HUES48 (cell line): ENCODE measurements at regions not wholly inside any gene's neighbourhood (a gene's known extent, or its start where the extent isn't known, plus 50 kb on each side); places are given as distances from the start of the nearest gene placed in this dataset.

Experiments used
- H3K27ac ChIP-seq: one replicate; pipeline ENCODE4 v1.7.0; 2013; ENCODE audit warnings: low read depth, low read length, inconsistent platforms
- H3K27me3 ChIP-seq: 2 replicates; pipeline ENCODE4 v1.6.1; 2013; ENCODE audit warnings: mild to moderate bottlenecking, low read length; ENCODE audit not compliant: control insufficient read depth, insufficient read depth
- H3K36me3 ChIP-seq: 2 replicates; pipeline ENCODE4 v1.6.1; 2013; ENCODE audit warnings: low read length; ENCODE audit not compliant: control insufficient read depth, insufficient read depth
- H3K4me1 ChIP-seq: 2 replicates; pipeline ENCODE4 v1.6.1; 2013; ENCODE audit warnings: mild to moderate bottlenecking, low read length; ENCODE audit not compliant: control insufficient read depth, insufficient read depth
- H3K4me3 ChIP-seq: 2 replicates; pipeline ENCODE4 v1.5.1; 2013; ENCODE audit warnings: mild to moderate bottlenecking, low read depth, low read length
- H3K9ac ChIP-seq: 2 replicates; pipeline ENCODE4 v1.6.1; 2013; ENCODE audit warnings: mild to moderate bottlenecking, low read depth, low read length, moderate library complexity
- H3K9me3 ChIP-seq: 2 replicates; pipeline ENCODE4 v1.6.1; 2013; ENCODE audit warnings: low read length; ENCODE audit not compliant: control insufficient read depth, insufficient read depth

DNA sequence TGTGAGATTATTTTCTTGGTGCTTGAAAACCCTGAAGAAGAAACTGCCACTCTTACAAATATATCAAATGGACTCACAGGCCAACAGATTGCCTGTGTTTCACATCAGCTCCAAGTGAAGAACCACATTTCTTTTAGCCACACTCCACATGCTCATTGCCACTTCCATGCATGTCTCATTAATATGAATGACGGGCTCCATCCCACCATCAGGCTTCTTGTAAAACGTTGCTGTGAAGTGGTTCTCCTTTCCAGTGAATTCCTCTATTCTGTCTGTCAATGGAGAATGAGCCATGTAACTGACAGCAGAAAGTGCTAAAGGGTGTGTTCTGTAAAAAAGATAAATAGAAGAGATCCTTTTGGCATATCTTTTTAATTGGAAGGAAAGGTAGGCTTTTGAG is 188.2 kb upstream of the RMST start:
- no peak overlapping the region for H3K27ac ChIP-seq
- no peaks in the 10 kb centered on the region for H3K27me3 ChIP-seq
- H3K4me3 ChIP-seq, result no peak overlapping the region
- no peak overlapping the region for H3K9ac ChIP-seq
- H3K9me3 ChIP-seq, result peaks cover 10% of the 10 kb centered on the region; the same call in 1 of the 2 replicates
- H3K4me1 ChIP-seq, result peaks cover 23% of the 10 kb centered on the region
- H3K36me3 ChIP-seq, result no peaks in the 10 kb centered on the region

DNA sequence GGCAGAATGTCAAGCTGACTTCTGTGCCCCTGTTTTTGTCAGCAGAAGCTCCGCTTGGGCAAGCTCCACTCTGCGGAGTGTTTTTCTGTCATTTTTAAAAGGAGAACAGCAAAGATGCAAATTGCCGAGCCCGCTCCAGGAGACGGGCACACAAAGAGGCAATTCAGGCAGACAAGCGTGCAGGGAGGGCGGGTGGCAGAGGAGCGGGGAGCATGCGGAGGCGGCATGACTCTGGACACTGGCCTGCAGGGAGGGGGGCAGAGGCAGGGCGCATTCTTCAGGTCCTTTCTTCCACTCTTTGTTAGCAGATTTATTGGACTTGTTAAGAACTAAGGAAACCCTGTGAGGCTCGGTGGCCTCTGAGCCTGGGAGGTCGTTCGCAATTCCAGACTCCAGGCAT is 187.3 kb upstream of the RMST start:
- H3K9ac ChIP-seq, result no peak overlapping the region
- H3K4me3 ChIP-seq, result no peak overlapping the region
- H3K36me3 ChIP-seq, result no peaks in the 10 kb centered on the region
- peaks cover 23% of the 10 kb centered on the region for H3K4me1 ChIP-seq
- H3K27ac ChIP-seq, result peak overlapping the region; percentile 23
- H3K9me3 ChIP-seq, result peaks cover 10% of the 10 kb centered on the region; the same call in 1 of the 2 replicates
- no peaks in the 10 kb centered on the region for H3K27me3 ChIP-seq

DNA sequence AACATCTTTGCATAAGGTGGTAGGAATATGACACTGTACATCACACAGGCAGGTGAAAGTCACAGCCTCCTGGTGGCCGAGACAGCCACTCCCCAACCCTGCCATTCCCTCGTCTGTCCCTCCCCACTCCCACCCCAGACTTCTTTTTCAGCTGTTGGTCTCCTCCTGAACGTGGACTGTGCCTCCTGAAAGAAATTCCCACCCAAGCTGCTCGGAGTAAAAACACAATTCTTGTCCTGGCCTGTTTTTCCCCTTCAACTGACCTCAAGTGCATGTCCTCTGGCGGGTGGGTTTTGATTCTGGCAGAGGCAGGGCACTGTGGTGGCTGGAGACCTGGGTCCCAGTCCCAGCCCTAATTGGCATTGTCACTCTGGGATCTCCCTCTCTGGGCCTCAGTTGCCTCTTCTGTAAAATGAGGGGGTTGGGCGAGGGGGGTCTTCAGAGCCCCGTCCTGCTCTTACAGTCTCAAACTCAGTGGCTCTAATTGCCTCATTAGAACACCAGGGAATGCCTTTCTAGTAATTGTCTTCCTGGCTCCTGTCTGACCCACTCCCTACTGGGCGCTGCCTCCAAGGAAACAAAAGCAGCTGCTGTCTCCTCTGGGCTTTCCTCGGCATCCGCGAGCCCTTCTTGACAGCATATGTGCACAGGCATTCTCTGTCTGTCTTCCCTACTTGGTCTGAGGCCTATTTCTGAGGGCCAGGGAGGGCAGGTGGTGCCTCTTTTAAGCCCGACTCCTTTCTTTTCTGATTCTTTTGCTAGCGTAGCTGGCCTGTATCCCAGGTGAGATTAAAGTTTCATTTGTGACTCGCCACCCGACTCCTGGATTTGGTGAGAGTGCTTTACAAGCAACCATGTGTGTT is 186.6 kb upstream of the RMST start:
- Histone ChIP-seq H3K27ac (peak overlapping the region; percentile 59), H3K4me1 (peaks cover 23% of the 10 kb centered on the region), H3K27me3 (no peaks in the 10 kb centered on the region), H3K9ac (no peak overlapping the region), H3K36me3 (no peaks in the 10 kb centered on the region), H3K9me3 (peaks cover 10% of the 10 kb centered on the region; the same call in 1 of the 2 replicates), H3K4me3 (no peak overlapping the region)

GRCh38 chr12:97276661-97277429 is 185.8 kb upstream of the RMST start:
- Histone ChIP-seq H3K27ac (peak overlapping the region; percentile 59), H3K36me3 (no peaks in the 10 kb centered on the region), H3K9ac (no peak overlapping the region), H3K4me3 (no peak overlapping the region), H3K9me3 (peaks cover 8% of the 10 kb centered on the region; the same call in 1 of the 2 replicates), H3K27me3 (no peaks in the 10 kb centered on the region), H3K4me1 (peaks cover 23% of the 10 kb centered on the region)

DNA sequence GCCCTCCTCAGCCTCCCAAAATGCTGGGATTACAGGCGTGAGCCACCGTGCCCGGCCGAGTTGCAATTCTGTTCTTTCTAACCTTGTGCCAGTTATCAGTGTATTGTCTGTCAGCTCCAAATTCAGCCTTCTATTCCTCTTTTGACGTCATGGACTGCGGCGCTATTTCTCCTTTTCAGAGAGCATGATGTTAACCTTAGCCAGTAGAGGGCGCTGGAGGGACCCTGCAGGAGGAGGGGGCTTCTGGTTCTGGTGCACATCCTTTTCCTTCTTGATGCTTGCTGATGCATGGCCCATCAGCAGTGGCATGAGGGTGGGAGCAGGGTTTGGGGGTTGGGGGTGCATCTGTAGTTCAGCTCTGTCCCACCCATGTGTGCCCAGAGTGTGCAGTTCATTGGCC is 179.3 kb upstream of the RMST start:
- Histone ChIP-seq H3K4me1 (no peaks in the 10 kb centered on the region), H3K36me3 (no peaks in the 10 kb centered on the region), H3K27ac (no peak overlapping the region), H3K27me3 (no peaks in the 10 kb centered on the region), H3K4me3 (no peak overlapping the region), H3K9me3 (0 out of 2 replicates have a peak, but pooled peaks cover 3% of the 10 kb centered on the region), H3K9ac (no peak overlapping the region)

DNA sequence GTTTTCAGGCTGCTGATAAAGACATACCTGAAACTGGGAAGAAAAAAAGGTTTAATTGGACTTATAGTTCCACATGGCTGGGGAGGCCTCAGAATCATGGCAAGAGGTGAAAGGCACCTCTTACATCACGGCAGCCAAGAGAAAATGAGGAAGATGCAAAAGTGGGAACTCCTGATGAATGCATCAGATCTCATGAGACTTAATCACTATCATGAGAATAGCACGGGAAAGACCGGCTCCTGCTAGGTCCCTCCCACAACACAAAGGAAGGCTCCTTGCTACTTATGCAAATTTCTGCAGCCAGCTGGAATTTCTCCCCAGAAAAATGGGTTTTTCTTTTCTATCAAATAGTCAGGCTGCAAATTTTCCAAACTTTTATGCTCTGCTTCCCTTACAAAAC is 174.1 kb upstream of the RMST start:
- Histone ChIP-seq H3K27ac (no peak overlapping the region), H3K27me3 (no peaks in the 10 kb centered on the region), H3K4me1 (no peaks in the 10 kb centered on the region; the same call in 1 of the 2 replicates), H3K4me3 (no peak overlapping the region), H3K36me3 (no peaks in the 10 kb centered on the region), H3K9ac (no peak overlapping the region), H3K9me3 (no peaks in the 10 kb centered on the region)

- H3K36me3 ChIP-seq, result no peaks in the 10 kb centered on the region
- no peaks in the 10 kb centered on the region; the same call in 1 of the 2 replicates for H3K4me1 ChIP-seq
- no peak overlapping the region for H3K4me3 ChIP-seq
- no peak overlapping the region for H3K27ac ChIP-seq
- H3K9me3 ChIP-seq, result peaks cover 8% of the 10 kb centered on the region; the same call in 1 of the 2 replicates
- no peak overlapping the region for H3K9ac ChIP-seq
- H3K27me3 ChIP-seq, result no peaks in the 10 kb centered on the region
Observed at GRCh38 chr12:97292588-97292987, 170.0 kb upstream of the RMST start.

GRCh38 chr12:97293541-97293940 is 169.1 kb upstream of the RMST start:
- no peaks in the 10 kb centered on the region for H3K36me3 ChIP-seq
- no peaks in the 10 kb centered on the region; the same call in 1 of the 2 replicates for H3K4me1 ChIP-seq
- H3K27ac ChIP-seq, result no peak overlapping the region
- H3K9me3 ChIP-seq, result peaks cover 8% of the 10 kb centered on the region; the same call in 1 of the 2 replicates
- no peaks in the 10 kb centered on the region for H3K27me3 ChIP-seq
- H3K4me3 ChIP-seq, result no peak overlapping the region
- H3K9ac ChIP-seq, result no peak overlapping the region

DNA sequence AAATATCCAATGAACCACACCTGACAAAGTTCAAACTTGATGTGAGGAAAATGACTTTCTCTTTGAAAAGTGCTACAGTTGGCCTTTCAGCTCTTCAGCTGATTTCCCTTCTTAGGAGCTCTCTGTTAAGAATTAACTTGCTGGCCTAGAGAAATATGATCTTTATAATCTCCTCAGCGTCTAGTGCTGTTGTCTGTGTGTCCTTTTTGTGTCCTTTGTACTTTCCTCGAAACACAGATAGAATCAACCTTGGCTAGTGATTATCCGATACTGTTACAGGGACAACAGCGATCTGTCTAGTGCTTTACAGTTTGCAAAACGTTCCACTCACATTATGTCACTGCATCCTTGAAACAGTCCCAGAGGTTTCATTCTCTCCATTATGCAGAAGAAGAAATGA is 162.8 kb upstream of the RMST start:
- Histone ChIP-seq H3K9me3 (peaks cover 8% of the 10 kb centered on the region; the same call in 1 of the 2 replicates), H3K4me1 (no peaks in the 10 kb centered on the region), H3K27ac (no peak overlapping the region), H3K27me3 (no peaks in the 10 kb centered on the region), H3K4me3 (no peak overlapping the region), H3K36me3 (no peaks in the 10 kb centered on the region), H3K9ac (no peak overlapping the region)

DNA sequence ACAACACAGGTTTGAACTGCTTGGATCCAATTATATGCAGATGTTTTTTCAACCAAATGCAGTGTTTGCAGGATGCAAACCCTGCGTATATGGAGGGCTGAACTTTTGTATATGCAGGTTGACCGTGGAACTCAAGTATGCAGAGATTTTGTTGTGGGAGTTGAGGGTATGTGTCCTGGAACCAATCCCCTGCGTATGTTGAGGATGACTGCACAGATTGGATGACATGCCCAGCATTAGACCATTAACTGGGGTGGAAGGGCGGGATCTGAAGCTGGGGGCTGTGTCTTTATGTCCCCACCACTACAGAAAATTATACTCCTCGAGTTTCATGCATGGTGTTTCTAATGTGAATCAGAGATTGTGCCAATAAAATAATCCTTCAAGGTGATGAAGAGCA is 162.2 kb upstream of the RMST start:
- Histone ChIP-seq H3K4me1 (no peaks in the 10 kb centered on the region), H3K9me3 (peaks cover 2% of the 10 kb centered on the region; the same call in 1 of the 2 replicates), H3K4me3 (no peak overlapping the region), H3K27ac (peak overlapping the region; percentile 16), H3K9ac (no peak overlapping the region), H3K27me3 (no peaks in the 10 kb centered on the region), H3K36me3 (no peaks in the 10 kb centered on the region)

- no peaks in the 10 kb centered on the region for H3K36me3 ChIP-seq
- no peak overlapping the region for H3K4me3 ChIP-seq
- no peaks in the 10 kb centered on the region for H3K27me3 ChIP-seq
- no peaks in the 10 kb centered on the region for H3K4me1 ChIP-seq
- H3K9ac ChIP-seq, result no peak overlapping the region
- H3K9me3 ChIP-seq, result no peaks in the 10 kb centered on the region
- peak overlapping the region; percentile 16 for H3K27ac ChIP-seq
Observed at GRCh38 chr12:97300891-97301290, 161.7 kb upstream of the RMST start.
